Psoas muscle (tissue), 7 donors: ENCODE measurements at regions not wholly inside any gene's neighbourhood (a gene's known extent, or its start where the extent isn't known, plus 50 kb on each side); places are given as distances from the start of the nearest gene placed in this dataset.

Experiments
- ATAC-seq, 4 donors: fragments of 200-7000 bp; cut with Tn5 transposase; one replicate each; pipeline ENCODE4 v1.9.1; 2020; ENCODE audit warnings: moderate library complexity in 3 of 4, mild to moderate bottlenecking in 2 of 4
- DNase-seq, 2 donors: peaks; one replicate each; pipeline ENCODE4 v3.0.0-alpha.2; 2020
- H3K27ac ChIP-seq: fragments of 200-600 bp; one replicate; pipeline ENCODE4 v1.8.0; 2022
- H3K27me3 ChIP-seq, 3 donors: fragments of 200-600 bp in 1 of 3; one replicate each; pipeline versions ENCODE4 v1.6.1 to v1.8.0; 2013 to 2022; ENCODE audit warnings: low read length in 2 of 3, mild to moderate bottlenecking in 2 of 3, moderate library complexity in 1 of 3; ENCODE audit not compliant: insufficient read depth in 3 of 3
- H3K36me3 ChIP-seq, 2 donors: fragments of 200-600 bp in 1 of 2; one replicate each; pipeline versions ENCODE4 v1.6.1 to v1.8.0; 2013 to 2022; ENCODE audit warnings: low read depth in 1 of 2, mild to moderate bottlenecking in 1 of 2, moderate library complexity in 1 of 2; ENCODE audit not compliant: insufficient read depth in 1 of 2
- H3K4me1 ChIP-seq: fragments of 200-600 bp; one replicate; pipeline ENCODE4 v1.8.0; 2022
- H3K4me3 ChIP-seq: fragments of 200-600 bp; one replicate; pipeline ENCODE4 v1.8.0; 2022; ENCODE audit warnings: mild to moderate bottlenecking
- H3K9me3 ChIP-seq: fragments of 200-600 bp; one replicate; pipeline ENCODE4 v1.8.0; 2022
- CTCF ChIP-seq: fragments of 200-600 bp; IDR thresholded peaks from one replicate; pipeline ENCODE4 v1.8.0; 2022; ENCODE audit warnings: antibody characterized with exemption
- WGBS, 3 donors: extraction: QIAGEN DNeasy Blood & Tissue Kit; methylation state at CpG; one replicate each; pipeline versions ENCODE4 v1.1.6 to v1.1.7; 2013; 5-methylcytosine and 5-hydroxymethylcytosine counted together
- intact Hi-C, 2 donors: fragments of 100-400 bp; cut with DNase I; formaldehyde crosslinking; loops; one replicate each; pipeline versions ENCODE4 v1.11.0 to v1.14.2; 2022
- donor health status: healthy with polysubstance abuse.
- donor health status: DM: no; HTN: no; CAD: no; lungs with moderate emphysema.
- donor health status: Bipolar disorder and iron deficiency.
- donor health status: healthy.
- donor health status: DM: yes; HTN: yes; CAD: no.
- donor health status: DM: no; HTN: no; CAD: no.
- donor health status: DM: yes; HTN: yes; CAD: no.

GRCh38 chr10:130472236-130472635 is 336.0 kb downstream of the GLRX3 start:
- no peak for TF ChIP-seq CTCF

GRCh38 chr10:130474591-130474990 is 338.4 kb downstream of the GLRX3 start:
- ATAC-seq (no peak), DNase-seq (no peak)
- no peaks in the 10 kb centered on the region for H3K36me3 ChIP-seq
- intact Hi-C loops, result no loop called here
- H3K27ac ChIP-seq, result no peak overlapping the region
- H3K4me3 ChIP-seq, result no peak overlapping the region
- H3K9me3 ChIP-seq, result no peaks in the 10 kb centered on the region
- H3K27me3 ChIP-seq, result peaks cover 0 to 2% (median 0%) of the 10 kb centered on the region in 3 donors
- no peak for TF ChIP-seq CTCF
- 48 to 67% (median 65%) methylated on average over 9 of the region's 9 CpGs for WGBS, 3 donors
- H3K4me1 ChIP-seq, result no peaks in the 10 kb centered on the region

More at GRCh38 chr10:130472236-130472635, 336.0 kb downstream of the GLRX3 start:
- no peak for ATAC-seq
- intact Hi-C loops, result no loop called here
- Histone ChIP-seq H3K27ac (no peak overlapping the region), H3K9me3 (no peaks in the 10 kb centered on the region), H3K4me1 (no peaks in the 10 kb centered on the region), H3K4me3 (no peak overlapping the region), H3K36me3 (no peaks in the 10 kb centered on the region), H3K27me3 (peaks cover 0 to 2% (median 0%) of the 10 kb centered on the region in 3 donors)
- DNase-seq, result no peak
- 72 to 89% (median 88%) methylated on average over 5 of the region's 5 CpGs for WGBS, 3 donors

- intact Hi-C loops, result no loop called here
- Histone ChIP-seq H3K36me3 (no peaks in the 10 kb centered on the region), H3K4me3 (no peak overlapping the region), H3K4me1 (no peaks in the 10 kb centered on the region), H3K9me3 (no peaks in the 10 kb centered on the region), H3K27ac (no peak overlapping the region), H3K27me3 (peaks cover 0 to 4% (median 2%) of the 10 kb centered on the region in 3 donors)
- DNase-seq (no peak), ATAC-seq (no peak)
- TF ChIP-seq CTCF, result no peak
- WGBS, 3 donors, result 27 to 44% (median 28%) methylated on average over 3 to 5 of the region's 5 CpGs
Measured at GRCh38 chr10:130477360-130477759, 341.2 kb downstream of the GLRX3 start.

- Histone ChIP-seq H3K27ac (no peak overlapping the region), H3K27me3 (peaks cover 0 to 8% (median 4%) of the 10 kb centered on the region in 3 donors), H3K4me3 (no peak overlapping the region), H3K4me1 (no peaks in the 10 kb centered on the region), H3K36me3 (no peaks in the 10 kb centered on the region), H3K9me3 (no peaks in the 10 kb centered on the region)
- ATAC-seq, result no peak
- intact Hi-C loops, result no loop called here
- 52 to 72% (median 60%) methylated on average over 7 of the region's 7 CpGs for WGBS, 3 donors
- no peak for DNase-seq
- TF ChIP-seq CTCF, result no peak
Measured at GRCh38 chr10:130479146-130479545, 343.0 kb downstream of the GLRX3 start.

- H3K27me3 ChIP-seq, result peaks cover 0 to 12% (median 4%) of the 10 kb centered on the region in 3 donors
- H3K9me3 ChIP-seq, result no peaks in the 10 kb centered on the region
- WGBS, 3 donors, result 50 to 56% (median 55%) methylated on average over 8 of the region's 8 CpGs
- intact Hi-C loops, result no loop called here
- no peaks in the 10 kb centered on the region for H3K4me1 ChIP-seq
- H3K36me3 ChIP-seq, result no peaks in the 10 kb centered on the region
- H3K4me3 ChIP-seq, result no peak overlapping the region
- ATAC-seq, result no peak
- H3K27ac ChIP-seq, result no peak overlapping the region
- TF ChIP-seq CTCF, result no peak
- no peak for DNase-seq
Measured at GRCh38 chr10:130479926-130480325, 343.7 kb downstream of the GLRX3 start.
